Calu3 (cell line): ENCODE measurements at regions not wholly inside any gene's neighbourhood (a gene's known extent, or its start where the extent isn't known, plus 50 kb on each side); places are given as distances from the start of the nearest gene placed in this dataset.

Experiments
- BruUV-seq: library from RNA; stranded (reverse); fragments of 400-500 nt; replicated peaks from 2 replicates; lab custom pipeline; 2021; lab: Mats Ljungman, UMichigan
- CTCF ChIA-PET: fragments of 300-600 bp; sonication (Branson Sonifier 250); formaldehyde crosslinking; loops from one replicate; lab custom pipeline; 2022; ENCODE audit warnings: antibody characterized with exemption; lab: Charles Lee
- DNase-seq: peaks from one replicate; pipeline ENCODE4 v3.0.0; 2022
- H3K27ac Mint-ChIP-seq: one replicate; pipeline ENCODE4 v1.8.0; 2022; ENCODE audit warnings: mixed read lengths; ENCODE audit not compliant: unreplicated experiment
- H3K27me3 Mint-ChIP-seq: one replicate; pipeline ENCODE4 v1.8.0; 2022; ENCODE audit warnings: mixed read lengths; ENCODE audit not compliant: unreplicated experiment
- H3K36me3 Mint-ChIP-seq: one replicate; pipeline ENCODE4 v1.8.0; 2022; ENCODE audit warnings: mild to moderate bottlenecking, moderate library complexity, mixed read lengths; ENCODE audit not compliant: insufficient read depth, unreplicated experiment
- H3K4me1 Mint-ChIP-seq: one replicate; pipeline ENCODE4 v1.8.0; 2022; ENCODE audit warnings: mild to moderate bottlenecking, low read depth, mixed read lengths; ENCODE audit not compliant: unreplicated experiment
- H3K4me3 Mint-ChIP-seq: one replicate; pipeline ENCODE4 v1.8.0; 2022; ENCODE audit warnings: mild to moderate bottlenecking, low read depth, moderate library complexity, mixed read lengths; ENCODE audit not compliant: unreplicated experiment
- H3K9me3 Mint-ChIP-seq: one replicate; pipeline ENCODE4 v1.8.0; 2022; ENCODE audit warnings: low read depth, mixed read lengths; ENCODE audit not compliant: unreplicated experiment
- CTCF ChIP-seq: fragments of 200-600 bp; IDR thresholded peaks from one replicate; pipeline ENCODE4 v1.8.0; 2022; ENCODE audit warnings: antibody characterized with exemption; ENCODE audit not compliant: unreplicated experiment
- intact Hi-C: fragments of 100-400 bp; cut with micrococcal nuclease; formaldehyde crosslinking; loops from one replicate; pipeline ENCODE4 v1.10.0; 2022; ENCODE audit not compliant: unreplicated experiment

DNA sequence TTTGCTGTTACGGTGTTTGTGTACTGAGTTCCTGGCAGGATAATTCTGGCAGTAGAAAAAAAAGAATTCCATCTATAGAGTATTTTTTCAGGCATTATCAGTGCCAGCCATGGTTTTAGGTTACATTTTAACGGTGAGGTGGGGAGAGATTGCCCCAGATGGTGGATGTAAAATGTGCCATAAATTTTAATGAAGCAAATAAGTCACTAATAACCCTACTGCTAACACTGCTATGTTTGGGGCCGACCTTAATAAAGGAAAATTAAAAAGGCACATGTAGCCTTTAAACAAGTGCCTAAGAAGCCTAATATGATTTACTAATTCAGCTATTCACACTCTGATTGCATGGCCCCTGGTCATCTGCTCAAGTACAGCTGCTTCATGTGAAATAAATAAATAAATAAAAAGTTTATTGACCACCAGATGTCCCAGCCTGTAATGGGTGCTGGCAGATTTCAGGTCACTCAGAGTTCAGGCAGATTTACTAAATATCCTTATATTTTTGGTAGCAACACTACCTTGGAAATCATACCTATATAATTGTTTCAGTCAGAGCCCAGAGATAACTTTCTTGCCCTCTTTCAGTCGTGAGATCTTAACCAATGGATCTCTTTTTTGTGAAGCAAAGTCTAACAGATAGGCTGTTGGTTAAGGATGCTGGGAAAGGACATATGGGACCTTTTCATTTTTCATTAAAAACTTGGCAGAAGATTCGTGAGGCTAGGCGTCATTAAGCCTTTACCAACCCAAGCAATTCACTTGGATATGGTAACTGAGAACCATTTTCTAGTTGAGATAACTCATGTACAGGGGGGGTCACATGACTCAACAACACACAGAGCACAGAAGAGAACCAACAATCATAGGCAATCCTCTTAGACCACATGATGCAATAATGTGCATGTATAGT is 495.0 kb upstream of the NRSN1 start:
- no TSS peak for BruUV-seq
- CTCF ChIA-PET = no interaction called here
- TF ChIP-seq CTCF = no peak
- Mint-ChIP-seq H3K36me3 (no peaks in the 10 kb centered on the region), H3K4me1 (no peaks in the 10 kb centered on the region), H3K27me3 (no peaks in the 10 kb centered on the region), H3K27ac (no peak overlapping the region), H3K4me3 (no peak overlapping the region), H3K9me3 (no peaks in the 10 kb centered on the region)
- intact Hi-C loops = no loop called here
- no peak for DNase-seq

- Mint-ChIP-seq H3K9me3 (no peaks in the 10 kb centered on the region), H3K27ac (no peak overlapping the region), H3K4me3 (no peak overlapping the region), H3K4me1 (no peaks in the 10 kb centered on the region), H3K36me3 (no peaks in the 10 kb centered on the region), H3K27me3 (no peaks in the 10 kb centered on the region)
- CTCF ChIA-PET = no interaction called here
- no TSS peak for BruUV-seq
- TF ChIP-seq CTCF = no peak
- DNase-seq = no peak
- intact Hi-C loops = no loop called here
These were observed 492.0 kb upstream of the NRSN1 start for GRCh38 chr6:23633996-23634395.

GRCh38 chr6:23635150-23635549 is 490.9 kb upstream of the NRSN1 start:
- H3K4me1 Mint-ChIP-seq = no peaks in the 10 kb centered on the region
- TF ChIP-seq CTCF = no peak
- H3K4me3 Mint-ChIP-seq = no peak overlapping the region
- no peaks in the 10 kb centered on the region for H3K27me3 Mint-ChIP-seq
- intact Hi-C loops = no loop called here
- no peaks in the 10 kb centered on the region for H3K36me3 Mint-ChIP-seq
- no peaks in the 10 kb centered on the region for H3K9me3 Mint-ChIP-seq
- H3K27ac Mint-ChIP-seq = no peak overlapping the region
- BruUV-seq = no TSS peak
- DNase-seq = no peak
- CTCF ChIA-PET = no interaction called here

GRCh38 chr6:23637296-23637695 is 488.7 kb upstream of the NRSN1 start:
- DNase-seq = no peak
- intact Hi-C loops = no loop called here
- no peak overlapping the region for H3K27ac Mint-ChIP-seq
- no peak overlapping the region for H3K4me3 Mint-ChIP-seq
- H3K9me3 Mint-ChIP-seq = no peaks in the 10 kb centered on the region
- no TSS peak for BruUV-seq
- no peaks in the 10 kb centered on the region for H3K27me3 Mint-ChIP-seq
- no peaks in the 10 kb centered on the region for H3K4me1 Mint-ChIP-seq
- no peaks in the 10 kb centered on the region for H3K36me3 Mint-ChIP-seq
- CTCF ChIA-PET = no interaction called here
- no peak for TF ChIP-seq CTCF
